ENCODE measurements at regions not wholly inside any gene's neighbourhood (a gene's known extent, or its start where the extent isn't known, plus 50 kb on each side); places are given as distances from the start of the nearest gene placed in this dataset.
"Not testable (repeated sequence)": the region's sequence is repeated elsewhere in the genome, so short reads cannot be mapped to it uniquely, and the experiment has no call there.

DNA sequence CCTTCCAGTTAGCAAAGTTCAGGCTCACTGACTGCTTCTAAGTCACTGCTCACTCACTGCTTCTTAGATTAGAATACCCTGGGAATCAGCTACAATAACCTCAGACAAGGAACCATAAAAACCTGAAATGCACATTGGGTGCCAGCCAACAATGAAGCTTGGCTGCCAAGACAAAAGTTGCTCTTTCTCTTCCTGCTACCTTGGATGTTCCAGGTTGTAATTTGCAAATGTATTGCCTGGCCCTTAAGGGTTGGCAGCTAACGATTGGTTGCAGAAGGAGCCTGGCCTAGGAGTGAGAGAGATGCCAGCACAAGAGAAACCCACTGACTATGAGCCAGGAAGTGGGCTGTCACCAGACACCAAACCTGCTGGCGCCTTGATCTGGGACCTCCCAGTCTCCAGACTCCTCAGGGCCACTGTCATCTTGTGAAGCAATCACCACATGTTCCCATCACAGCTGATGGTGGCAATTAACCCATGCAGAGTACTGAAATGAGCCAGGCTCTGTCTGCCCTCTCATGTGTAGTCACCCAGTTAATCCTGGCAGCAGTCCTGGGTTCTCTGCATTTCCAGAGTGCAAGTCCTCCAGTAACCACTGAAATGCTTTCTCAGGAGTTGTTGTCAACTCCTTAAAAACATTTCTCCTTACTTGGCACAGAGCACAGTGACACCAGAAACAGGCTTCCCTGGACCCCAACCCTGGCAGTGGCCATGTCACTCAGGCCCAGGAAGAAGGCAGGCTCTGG, 240.3 kb upstream of the NPAP1 start:
- DNase-seq (ENCODE audit: low read depth); FAIRE-seq; H3K27me3 ChIP-seq (ENCODE audit: control insufficient read depth, insufficient read depth, low read length); H3K36me3 ChIP-seq (ENCODE audit: control insufficient read depth, insufficient read depth, low read length); H3K4me3 ChIP-seq (ENCODE audit: low read depth, low read length): not testable (repeated sequence)

DNA sequence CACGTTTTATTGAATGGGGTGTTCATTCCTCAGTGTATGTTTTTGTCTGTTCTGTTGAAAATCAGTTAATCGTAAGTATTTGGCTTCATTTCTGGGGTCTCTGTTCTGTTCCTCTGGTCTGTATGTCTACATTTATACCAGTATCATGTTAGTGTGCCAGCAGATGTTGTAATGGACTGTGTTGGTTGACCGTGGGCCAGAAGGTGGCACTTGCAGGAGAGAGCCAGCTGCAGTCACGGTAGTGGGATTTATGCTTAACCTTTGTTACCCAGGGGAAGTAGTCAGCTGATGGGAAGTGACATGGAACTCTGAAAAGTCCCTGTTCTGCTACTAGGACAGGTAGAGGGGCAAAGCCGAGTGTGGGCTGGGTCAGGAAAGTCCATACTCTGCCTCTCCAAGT, 238.3 kb upstream of the NPAP1 start:
- H3K36me3 ChIP-seq (ENCODE audit: control insufficient read depth, insufficient read depth, low read length); FAIRE-seq; H3K27me3 ChIP-seq (ENCODE audit: control insufficient read depth, insufficient read depth, low read length); H3K4me3 ChIP-seq (ENCODE audit: low read depth, low read length); DNase-seq (ENCODE audit: low read depth): not testable (repeated sequence)

DNA sequence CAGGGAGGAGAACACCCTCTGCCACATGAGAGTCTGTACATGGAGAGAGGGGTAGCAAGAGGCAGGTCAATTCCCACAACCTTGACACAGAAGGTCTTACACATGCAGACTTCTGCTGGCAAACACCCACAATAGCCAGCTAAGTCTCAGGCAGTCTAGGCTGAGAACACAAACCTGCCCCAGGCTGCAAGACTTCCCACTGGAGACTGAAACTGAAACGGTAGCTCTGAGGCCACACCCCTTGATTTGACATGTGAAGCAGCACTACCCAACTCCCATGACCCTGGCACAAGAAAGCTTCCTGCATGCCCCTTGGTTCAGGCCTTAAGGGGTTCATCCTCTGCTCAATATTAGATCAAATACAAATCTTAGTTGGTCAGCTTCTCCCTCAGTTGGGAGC, 237.8 kb upstream of the NPAP1 start:
- H3K27me3 ChIP-seq (ENCODE audit: control insufficient read depth, insufficient read depth, low read length); DNase-seq (ENCODE audit: low read depth); FAIRE-seq; H3K36me3 ChIP-seq (ENCODE audit: control insufficient read depth, insufficient read depth, low read length); H3K4me3 ChIP-seq (ENCODE audit: low read depth, low read length): not testable (repeated sequence)

DNA sequence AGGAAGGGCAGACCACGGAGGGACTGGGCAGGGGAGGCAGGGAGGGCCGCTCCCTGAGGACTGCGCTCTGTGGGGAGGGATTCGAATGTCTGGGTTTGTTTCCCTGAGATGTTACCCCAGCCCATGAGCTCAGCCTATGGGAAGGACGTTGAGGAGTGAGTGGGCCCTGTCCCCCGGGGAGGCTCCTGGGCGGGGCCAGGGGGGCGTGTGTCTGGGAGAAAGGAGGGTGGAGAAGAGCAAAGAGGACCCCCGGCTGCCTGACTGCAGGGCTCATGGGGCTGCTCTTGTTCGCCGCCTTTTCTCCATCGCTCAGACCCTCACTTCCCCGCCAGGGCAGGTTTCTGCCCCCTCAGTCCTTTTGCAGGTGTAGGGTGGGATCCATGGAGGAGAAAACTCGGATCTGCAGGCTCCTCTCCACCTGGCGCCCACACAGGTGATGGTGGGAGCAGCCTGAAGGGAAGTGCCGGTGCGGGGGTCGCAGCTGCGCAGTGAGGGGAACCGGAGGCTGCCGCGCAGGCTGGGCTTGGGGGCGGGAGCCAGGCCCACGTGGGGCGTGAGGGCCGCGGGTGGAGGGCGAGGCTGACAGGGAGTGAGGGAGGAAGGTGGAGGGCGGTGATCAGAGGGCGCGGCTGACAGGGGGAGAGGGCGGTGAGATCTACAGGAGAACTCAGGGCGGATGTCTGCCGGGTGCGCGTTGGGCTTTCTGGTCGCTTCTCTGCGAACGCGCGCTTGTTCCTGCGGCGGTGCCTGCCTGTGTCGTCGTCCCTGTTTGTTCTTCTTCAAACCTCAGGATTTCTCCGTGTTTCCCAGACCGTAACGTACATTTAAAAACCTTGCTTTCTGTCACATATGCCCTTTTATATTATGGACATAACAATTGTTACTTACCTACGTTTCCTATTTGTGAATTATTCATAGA, 198.2 kb upstream of the NPAP1 start:
- not testable (repeated sequence) for H3K36me3 ChIP-seq (ENCODE audit: control insufficient read depth, insufficient read depth, low read length); FAIRE-seq; H3K27me3 ChIP-seq (ENCODE audit: control insufficient read depth, insufficient read depth, low read length)

DNA sequence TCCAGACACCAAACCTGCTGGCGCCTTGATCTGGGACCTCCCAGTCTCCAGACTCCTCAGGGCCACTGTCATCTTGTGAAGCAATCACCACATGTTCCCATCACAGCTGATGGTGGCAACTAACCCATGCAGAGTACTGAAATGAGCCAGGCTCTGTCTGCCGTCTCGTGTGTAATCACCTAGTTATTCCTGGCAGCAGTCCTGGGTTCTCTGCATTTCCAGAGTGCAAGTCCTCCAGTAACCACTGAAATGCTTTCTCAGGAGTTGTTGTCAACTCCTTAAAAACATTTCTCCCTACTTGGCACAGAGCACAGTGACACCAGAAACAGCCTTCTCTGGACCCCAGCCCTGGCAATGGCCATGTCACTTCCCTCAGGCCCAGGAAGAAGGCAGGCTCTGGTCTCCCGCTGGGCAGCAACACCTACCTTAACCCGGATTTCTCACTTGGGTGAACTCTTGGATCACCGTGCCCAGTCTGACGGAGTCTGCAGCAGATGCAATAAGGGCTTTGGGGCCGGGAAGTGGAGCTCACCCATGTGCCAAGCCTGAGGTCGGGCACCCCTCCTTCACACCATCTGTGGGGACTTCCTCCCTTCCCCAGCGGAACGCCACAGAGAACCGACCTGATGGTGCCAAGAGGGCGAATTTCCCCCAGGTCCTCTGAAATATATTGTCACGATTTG, 189.5 kb upstream of the NPAP1 start:
- not testable (repeated sequence) for H3K36me3 ChIP-seq (ENCODE audit: control insufficient read depth, insufficient read depth, low read length); H3K4me3 ChIP-seq (ENCODE audit: low read depth, low read length); FAIRE-seq; DNase-seq (ENCODE audit: low read depth); H3K27me3 ChIP-seq (ENCODE audit: control insufficient read depth, insufficient read depth, low read length)

More for the DNA sequence above, 198.2 kb upstream of the NPAP1 start:
- DNase-seq (ENCODE audit: low read depth); H3K4me3 ChIP-seq (ENCODE audit: low read depth, low read length): not testable (repeated sequence)

DNA sequence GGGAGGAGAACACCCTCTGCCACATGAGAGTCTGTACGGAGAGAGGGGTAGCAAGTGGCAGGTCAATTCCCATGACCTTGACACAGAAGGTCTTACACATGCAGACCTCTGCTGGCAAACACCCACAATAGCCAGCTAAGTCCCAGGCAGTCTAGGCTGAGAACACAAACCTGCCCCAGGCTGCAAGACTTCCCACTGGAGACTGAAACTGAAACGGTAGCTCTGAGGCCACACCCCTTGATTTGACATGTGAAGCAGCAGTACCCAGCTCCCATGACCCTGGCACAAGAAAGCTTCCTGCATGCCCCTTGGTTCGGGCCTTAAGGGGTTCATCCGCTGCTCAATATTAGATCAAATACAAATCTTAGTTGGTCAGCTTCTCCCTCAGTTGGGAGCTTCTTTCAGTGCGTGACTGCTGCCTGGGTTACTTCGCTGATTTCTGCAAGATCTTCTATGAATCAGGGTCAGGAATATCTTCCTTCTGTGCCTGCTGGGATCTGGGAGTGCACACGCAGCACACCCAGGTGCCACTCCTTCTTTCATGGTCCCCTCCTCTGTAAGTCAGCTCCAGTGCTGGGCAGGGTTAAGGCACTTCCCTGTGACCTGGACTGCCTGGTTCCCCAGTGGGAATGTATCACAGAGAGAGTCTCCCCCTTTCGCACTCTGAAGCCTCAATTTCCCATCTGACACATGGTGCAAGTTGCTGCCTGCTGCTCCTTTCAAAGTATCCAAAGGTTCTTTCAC, 187.2 kb upstream of the NPAP1 start:
- not testable (repeated sequence) for H3K27me3 ChIP-seq (ENCODE audit: control insufficient read depth, insufficient read depth, low read length); H3K4me3 ChIP-seq (ENCODE audit: low read depth, low read length); H3K36me3 ChIP-seq (ENCODE audit: control insufficient read depth, insufficient read depth, low read length); FAIRE-seq; DNase-seq (ENCODE audit: low read depth)

DNA sequence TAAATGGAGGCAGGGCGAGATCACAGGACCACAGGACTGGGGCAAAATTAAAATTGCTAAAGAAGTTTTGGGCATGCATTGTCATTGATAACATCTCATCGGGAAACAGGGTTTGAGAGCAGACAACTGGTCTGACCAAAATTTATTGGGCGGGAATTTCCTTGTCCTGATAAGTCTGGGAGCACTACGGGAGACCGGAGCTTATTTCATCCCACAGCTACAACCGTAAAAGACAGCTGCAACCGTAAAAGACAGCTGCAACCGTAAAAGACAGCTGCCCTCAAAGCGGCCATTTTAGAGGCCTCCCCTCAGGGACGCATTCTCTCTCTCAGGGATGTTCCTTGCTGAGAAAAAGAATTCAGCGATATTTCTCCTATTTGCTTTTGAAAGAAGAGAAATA, 170.4 kb upstream of the NPAP1 start:
- H3K36me3 ChIP-seq (ENCODE audit: control insufficient read depth, insufficient read depth, low read length); H3K27me3 ChIP-seq (ENCODE audit: control insufficient read depth, insufficient read depth, low read length); H3K4me3 ChIP-seq (ENCODE audit: low read depth, low read length); DNase-seq (ENCODE audit: low read depth); FAIRE-seq: not testable (repeated sequence)

DNA sequence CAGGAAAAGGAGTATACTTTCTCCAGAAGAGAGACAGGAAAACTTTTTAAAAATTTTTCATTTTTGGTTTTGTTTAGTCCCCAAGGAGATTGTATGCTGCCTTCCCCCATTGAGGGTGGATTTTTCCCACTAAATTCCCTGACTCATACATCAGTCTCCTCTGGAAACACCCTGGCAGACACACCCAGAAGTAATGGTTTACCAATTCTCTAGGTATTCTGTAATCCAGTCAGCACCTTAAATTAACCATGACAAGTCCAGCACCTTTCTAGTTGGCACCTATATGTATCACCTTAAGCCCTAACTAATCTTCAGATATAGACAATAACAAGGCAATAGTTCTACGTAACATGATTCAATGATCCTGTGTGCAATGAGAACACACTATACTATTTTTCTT, 165.9 kb upstream of the NPAP1 start:
- DNase-seq (ENCODE audit: low read depth): peak; percentile 37
- H3K27me3 ChIP-seq (ENCODE audit: control insufficient read depth, insufficient read depth, low read length); FAIRE-seq; H3K36me3 ChIP-seq (ENCODE audit: control insufficient read depth, insufficient read depth, low read length); H3K4me3 ChIP-seq (ENCODE audit: low read depth, low read length): not testable (repeated sequence)

DNA sequence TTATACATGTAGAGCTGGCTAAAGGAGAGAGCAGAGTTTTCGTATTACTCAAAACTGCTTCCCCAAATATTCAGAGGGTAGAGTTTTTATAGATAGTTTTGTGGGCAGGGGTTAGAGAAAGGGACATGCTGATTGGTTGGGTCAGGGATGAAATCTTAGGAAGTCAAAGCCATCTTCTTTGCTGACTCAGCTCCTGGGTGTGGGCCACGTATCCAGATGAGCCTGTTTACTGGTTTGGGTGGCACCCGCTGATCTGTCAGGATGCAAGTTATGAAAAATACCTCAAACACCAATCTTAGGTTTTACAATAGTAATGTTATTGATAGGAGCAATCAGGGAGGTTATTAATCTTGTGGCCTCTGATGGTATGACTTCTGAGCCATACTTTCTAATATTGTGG, 164.0 kb upstream of the NPAP1 start:
- not testable (repeated sequence) for FAIRE-seq; H3K4me3 ChIP-seq (ENCODE audit: low read depth, low read length); DNase-seq (ENCODE audit: low read depth); H3K36me3 ChIP-seq (ENCODE audit: control insufficient read depth, insufficient read depth, low read length); H3K27me3 ChIP-seq (ENCODE audit: control insufficient read depth, insufficient read depth, low read length)

DNA sequence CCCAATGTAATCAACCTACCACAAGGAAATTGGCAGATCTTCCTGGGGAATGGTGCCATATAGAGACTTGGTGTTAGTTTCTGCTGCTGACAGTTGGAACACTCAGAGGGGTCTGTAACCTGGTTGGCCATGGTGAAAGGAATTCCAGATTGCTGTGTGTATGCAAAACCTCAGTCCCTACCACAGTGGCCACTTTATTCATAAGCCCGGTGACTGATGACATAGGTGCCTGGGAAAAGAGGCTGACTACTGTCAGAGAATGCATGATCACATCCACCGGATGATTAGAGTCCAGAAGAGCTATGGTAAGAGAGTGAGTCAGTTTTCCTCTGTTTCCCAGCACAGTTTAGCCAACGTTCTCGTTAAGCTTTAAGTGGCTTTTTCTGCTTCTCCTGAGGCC, 156.8 kb upstream of the NPAP1 start:
- not testable (repeated sequence) for H3K27me3 ChIP-seq (ENCODE audit: control insufficient read depth, insufficient read depth, low read length); H3K4me3 ChIP-seq (ENCODE audit: low read depth, low read length); DNase-seq (ENCODE audit: low read depth); FAIRE-seq; H3K36me3 ChIP-seq (ENCODE audit: control insufficient read depth, insufficient read depth, low read length)

DNA sequence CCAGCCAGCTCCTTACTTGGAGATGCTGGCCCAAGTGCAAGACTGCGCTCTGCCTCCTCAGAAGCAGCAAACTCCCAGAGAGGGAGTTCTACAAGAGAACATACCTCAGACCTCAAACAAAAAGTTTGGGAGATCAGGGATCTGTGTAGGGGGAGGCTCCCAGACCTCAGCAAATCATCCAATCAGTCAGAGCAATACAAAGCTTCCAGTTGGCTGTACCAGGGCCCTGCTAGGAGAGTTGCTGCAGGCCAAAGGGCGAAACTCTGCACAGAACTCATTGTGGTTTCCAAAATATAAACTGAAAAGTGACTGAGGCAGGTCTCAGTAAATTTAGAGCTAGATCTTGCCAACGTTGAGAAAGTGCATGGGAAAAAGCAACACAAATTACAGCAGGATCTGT, 144.3 kb upstream of the NPAP1 start:
- H3K4me3 ChIP-seq (ENCODE audit: low read depth, low read length); DNase-seq (ENCODE audit: low read depth); H3K27me3 ChIP-seq (ENCODE audit: control insufficient read depth, insufficient read depth, low read length); H3K36me3 ChIP-seq (ENCODE audit: control insufficient read depth, insufficient read depth, low read length): not testable (repeated sequence)
- peak; percentile 93 for FAIRE-seq

DNA sequence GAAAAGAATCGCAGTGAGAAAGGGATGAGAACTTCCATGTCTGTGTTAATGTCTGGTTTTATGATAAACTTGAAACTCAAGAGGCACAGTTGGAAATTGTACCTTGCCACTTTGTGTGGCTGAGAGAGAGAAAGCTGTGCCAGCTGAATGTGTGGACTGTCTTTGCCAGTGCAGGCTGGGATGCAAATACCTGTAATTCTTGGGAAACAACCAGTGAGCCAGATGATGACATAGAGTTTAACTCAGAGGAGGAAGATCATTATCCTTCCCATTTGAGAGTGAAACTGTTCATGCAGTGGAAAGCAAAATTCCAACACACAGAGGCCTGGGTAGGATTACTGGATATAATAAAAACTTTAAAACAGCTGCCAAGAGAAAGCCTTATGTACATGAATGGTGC, 141.5 kb upstream of the NPAP1 start:
- not testable (repeated sequence) for DNase-seq (ENCODE audit: low read depth); H3K4me3 ChIP-seq (ENCODE audit: low read depth, low read length); H3K36me3 ChIP-seq (ENCODE audit: control insufficient read depth, insufficient read depth, low read length); H3K27me3 ChIP-seq (ENCODE audit: control insufficient read depth, insufficient read depth, low read length); FAIRE-seq

DNA sequence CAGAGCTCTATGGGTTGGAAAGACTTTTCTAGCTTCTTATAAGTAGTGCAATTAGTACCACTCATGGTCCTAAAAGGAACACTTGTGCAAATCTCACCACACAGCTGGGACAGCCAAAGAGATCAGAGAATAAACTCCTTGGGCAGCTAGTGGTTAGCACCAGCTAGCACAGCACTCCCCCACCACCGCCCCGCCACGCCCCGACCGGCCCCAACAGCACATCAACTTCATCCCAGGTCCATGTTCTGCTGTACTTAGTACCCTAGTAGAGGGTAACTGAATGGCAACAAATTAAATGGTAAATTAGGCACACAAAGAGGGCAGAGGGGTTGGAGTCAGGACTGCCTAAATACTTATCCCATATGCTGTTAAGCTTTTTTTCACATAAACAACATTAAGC, 118.3 kb upstream of the NPAP1 start:
- not testable (repeated sequence) for DNase-seq (ENCODE audit: low read depth); H3K27me3 ChIP-seq (ENCODE audit: control insufficient read depth, insufficient read depth, low read length); FAIRE-seq

More for the DNA sequence above, 118.3 kb upstream of the NPAP1 start:
- H3K36me3 ChIP-seq (ENCODE audit: control insufficient read depth, insufficient read depth, low read length); H3K4me3 ChIP-seq (ENCODE audit: low read depth, low read length): not testable (repeated sequence)

All from bronchial epithelial cell (primary cell).